GM12891 (cell line): ENCODE measurements at regions not wholly inside any gene's neighbourhood (a gene's known extent, or its start where the extent isn't known, plus 50 kb on each side); places are given as distances from the start of the nearest gene placed in this dataset.

Experiments used
- POLR2AphosphoS5 ChIP-seq: IDR thresholded peaks from 2 replicates; pipeline ENCODE4 v1.6.1; 2011; ENCODE audit warnings: low read depth, low read length, control low read depth
- POU2F2 ChIP-seq: IDR thresholded peaks from 2 replicates; pipeline ENCODE4 v1.6.1; 2011; ENCODE audit warnings: low read depth, mild to moderate bottlenecking, control low read depth, low read length, moderate library complexity
- SPI1 ChIP-seq: IDR thresholded peaks from 2 replicates; pipeline ENCODE4 v1.6.1; 2011; ENCODE audit warnings: low read depth, low read length, control low read depth
- TAF1 ChIP-seq: IDR thresholded peaks from 2 replicates; pipeline ENCODE4 v1.6.1; 2011; ENCODE audit warnings: low read depth, low read length, control low read depth

- no peak for TF ChIP-seq TAF1
- no peak for TF ChIP-seq POU2F2
- TF ChIP-seq POLR2AphosphoS5 = no peak
- no peak for TF ChIP-seq SPI1
Observed at GRCh38 chr6:113299531-113299930, 557.6 kb upstream of the MARCKS start.
